Muscle layer of duodenum (tissue), 2 donors: ENCODE measurements at regions not wholly inside any gene's neighbourhood (a gene's known extent, or its start where the extent isn't known, plus 50 kb on each side); places are given as distances from the start of the nearest gene placed in this dataset.

ENCODE experiments used
- H3K27ac ChIP-seq: one replicate; pipeline ENCODE4 v1.7.0; 2013; ENCODE audit warnings: mild to moderate bottlenecking, low read length
- H3K27me3 ChIP-seq: one replicate; pipeline ENCODE4 v1.7.0; 2013; ENCODE audit warnings: low read depth, mild to moderate bottlenecking, control low read depth, low read length
- H3K36me3 ChIP-seq, 2 donors: one replicate each; pipeline ENCODE4 v1.7.0; 2013; ENCODE audit warnings: low read length in 2 of 2, control low read depth in 1 of 2, mild to moderate bottlenecking in 1 of 2; ENCODE audit not compliant: insufficient read depth in 2 of 2, control insufficient read depth in 1 of 2
- H3K4me1 ChIP-seq, 2 donors: one replicate each; pipeline ENCODE4 v1.7.0; 2013; ENCODE audit warnings: low read length in 2 of 2, mild to moderate bottlenecking in 2 of 2, control low read depth in 1 of 2, moderate library complexity in 1 of 2; ENCODE audit not compliant: insufficient read depth in 2 of 2, control insufficient read depth in 1 of 2
- H3K4me3 ChIP-seq, 2 donors: one replicate each; pipeline ENCODE4 v1.7.0; 2013; ENCODE audit warnings: low read length in 2 of 2, low read depth in 1 of 2, mild to moderate bottlenecking in 1 of 2
- H3K9me3 ChIP-seq, 2 donors: one replicate each; pipeline ENCODE4 v1.7.0; 2013; ENCODE audit warnings: low read length in 2 of 2, control low read depth in 1 of 2, mild to moderate bottlenecking in 1 of 2; ENCODE audit not compliant: control insufficient read depth in 1 of 2
- donor health status: healthy.

DNA sequence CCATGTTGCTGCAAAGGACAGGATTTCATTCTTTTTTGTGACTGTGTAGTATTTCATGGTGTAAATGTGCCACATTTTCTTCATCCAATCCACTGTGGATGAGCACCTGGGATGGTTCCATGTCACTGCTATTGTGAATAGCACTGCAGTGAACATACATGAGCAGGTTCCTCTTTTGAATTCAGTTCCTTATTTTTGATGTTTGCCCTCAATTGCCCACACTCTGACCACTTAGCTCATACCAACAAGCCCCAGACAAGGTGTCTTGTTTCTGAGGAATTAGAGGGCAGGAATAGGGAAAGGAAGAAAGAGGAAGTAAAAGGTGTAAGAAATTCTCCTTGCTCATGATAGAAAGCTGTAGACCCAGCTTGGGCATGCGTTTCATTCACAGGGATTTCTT is 244.2 kb upstream of the ZNF507 start:
- H3K27me3 ChIP-seq, result no peaks in the 10 kb centered on the region
- H3K27ac ChIP-seq, result no peak overlapping the region
- H3K4me3 ChIP-seq, result no peak overlapping the region
- no peaks in the 10 kb centered on the region for H3K36me3 ChIP-seq
- no peaks in the 10 kb centered on the region for H3K4me1 ChIP-seq
- no peaks in the 10 kb centered on the region for H3K9me3 ChIP-seq

- Histone ChIP-seq H3K27me3 (no peaks in the 10 kb centered on the region), H3K27ac (no peak overlapping the region), H3K36me3 (no peaks in the 10 kb centered on the region), H3K9me3 (no peaks in the 10 kb centered on the region), H3K4me3 (no peak overlapping the region), H3K4me1 (no peaks in the 10 kb centered on the region)
Measured at GRCh38 chr19:32103541-32103940, 241.9 kb upstream of the ZNF507 start.

GRCh38 chr19:32104153-32104849 is 241.1 kb upstream of the ZNF507 start:
- Histone ChIP-seq H3K36me3 (no peaks in the 10 kb centered on the region), H3K4me1 (no peaks in the 10 kb centered on the region), H3K4me3 (no peak overlapping the region), H3K27ac (no peak overlapping the region), H3K9me3 (no peaks in the 10 kb centered on the region), H3K27me3 (no peaks in the 10 kb centered on the region)

GRCh38 chr19:32104850-32105235 is 240.6 kb upstream of the ZNF507 start:
- H3K27ac ChIP-seq, result no peak overlapping the region
- no peaks in the 10 kb centered on the region for H3K27me3 ChIP-seq
- no peak overlapping the region for H3K4me3 ChIP-seq
- H3K9me3 ChIP-seq, result no peaks in the 10 kb centered on the region
- H3K36me3 ChIP-seq, result no peaks in the 10 kb centered on the region
- no peaks in the 10 kb centered on the region for H3K4me1 ChIP-seq

DNA sequence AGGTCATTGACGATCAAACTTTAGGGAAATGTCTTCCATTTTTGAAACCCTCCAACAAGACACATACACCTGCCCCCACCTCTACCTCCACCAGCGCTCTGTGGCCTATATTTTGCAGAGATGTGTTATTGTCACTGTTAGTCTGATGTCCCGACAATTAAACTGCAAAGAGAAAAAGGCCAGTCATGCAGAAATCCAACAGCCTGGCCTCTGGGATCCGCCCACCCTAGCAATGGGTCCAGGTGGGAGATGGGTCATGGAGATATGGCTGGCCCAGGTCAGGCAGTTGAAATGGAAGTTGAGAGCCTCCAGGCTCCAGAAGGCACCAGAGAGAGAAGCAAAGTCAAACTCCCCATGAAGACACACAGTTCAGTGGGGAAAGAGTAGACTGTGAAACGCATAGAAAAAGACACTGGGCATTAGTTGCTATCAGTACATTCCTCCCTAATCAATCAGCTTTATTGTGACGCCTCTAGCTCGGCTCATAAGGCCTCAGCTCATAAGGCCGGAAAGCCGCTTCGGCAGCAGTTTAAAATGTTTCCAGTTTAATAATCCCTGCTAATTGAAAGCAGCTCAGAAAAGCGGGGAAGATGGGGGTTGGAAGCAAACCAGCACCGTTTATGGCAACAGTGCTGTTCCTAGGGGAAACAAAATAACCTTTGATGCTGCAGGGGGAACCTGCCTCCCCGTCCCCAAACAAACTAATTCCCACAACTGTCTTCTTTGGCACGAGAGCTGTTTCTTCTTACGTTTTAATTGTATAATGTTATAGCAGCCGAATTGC is 239.7 kb upstream of the ZNF507 start:
- Histone ChIP-seq H3K27me3 (no peaks in the 10 kb centered on the region), H3K4me1 (no peaks in the 10 kb centered on the region), H3K9me3 (no peaks in the 10 kb centered on the region), H3K4me3 (no peak overlapping the region), H3K27ac (no peak overlapping the region), H3K36me3 (no peaks in the 10 kb centered on the region)

DNA sequence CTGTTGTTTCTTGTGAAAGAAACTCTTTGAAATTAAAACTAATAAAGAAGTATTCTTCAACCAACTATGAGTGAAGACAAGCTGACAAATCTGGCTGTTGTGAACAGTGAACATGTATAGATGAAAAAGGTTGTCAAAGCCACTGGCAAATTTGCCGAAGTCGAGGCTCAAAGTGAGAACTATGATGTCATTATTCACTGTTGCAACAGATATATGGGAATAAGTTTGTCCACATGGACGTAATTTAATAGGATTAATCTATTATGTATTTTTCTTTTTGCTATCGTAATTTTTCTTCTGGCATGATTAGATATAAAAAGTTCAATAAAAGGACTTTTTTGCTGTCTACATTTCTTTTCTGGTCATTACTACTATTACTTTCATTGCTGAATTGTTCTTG is 223.2 kb upstream of the ZNF507 start:
- Histone ChIP-seq H3K36me3 (no peaks in the 10 kb centered on the region), H3K4me3 (no peak overlapping the region), H3K27ac (no peak overlapping the region), H3K4me1 (no peaks in the 10 kb centered on the region), H3K27me3 (no peaks in the 10 kb centered on the region), H3K9me3 (peaks cover 6 to 7% of the 10 kb centered on the region in 2 donors)

- no peaks in the 10 kb centered on the region for H3K36me3 ChIP-seq
- no peak overlapping the region for H3K4me3 ChIP-seq
- H3K9me3 ChIP-seq, result peaks cover 0 to 6% of the 10 kb centered on the region in 2 donors
- H3K4me1 ChIP-seq, result no peaks in the 10 kb centered on the region
- H3K27ac ChIP-seq, result no peak overlapping the region
- H3K27me3 ChIP-seq, result no peaks in the 10 kb centered on the region
Measured at GRCh38 chr19:32123355-32123940, 222.0 kb upstream of the ZNF507 start.

- Histone ChIP-seq H3K27me3 (no peaks in the 10 kb centered on the region), H3K4me1 (no peaks in the 10 kb centered on the region), H3K36me3 (no peaks in the 10 kb centered on the region), H3K27ac (no peak overlapping the region), H3K9me3 (peaks cover 0 to 6% of the 10 kb centered on the region in 2 donors), H3K4me3 (no peak overlapping the region)
Measured at GRCh38 chr19:32124585-32124984, 220.8 kb upstream of the ZNF507 start.

- Histone ChIP-seq H3K36me3 (no peaks in the 10 kb centered on the region), H3K4me3 (no peak overlapping the region), H3K9me3 (no peaks in the 10 kb centered on the region), H3K27ac (no peak overlapping the region), H3K4me1 (no peaks in the 10 kb centered on the region), H3K27me3 (no peaks in the 10 kb centered on the region)
Measured at GRCh38 chr19:32129141-32129540, 216.3 kb upstream of the ZNF507 start.

GRCh38 chr19:32130332-32130731 is 215.1 kb upstream of the ZNF507 start:
- Histone ChIP-seq H3K9me3 (no peaks in the 10 kb centered on the region), H3K4me3 (no peak overlapping the region), H3K36me3 (no peaks in the 10 kb centered on the region), H3K27ac (no peak overlapping the region), H3K4me1 (no peaks in the 10 kb centered on the region), H3K27me3 (no peaks in the 10 kb centered on the region)

DNA sequence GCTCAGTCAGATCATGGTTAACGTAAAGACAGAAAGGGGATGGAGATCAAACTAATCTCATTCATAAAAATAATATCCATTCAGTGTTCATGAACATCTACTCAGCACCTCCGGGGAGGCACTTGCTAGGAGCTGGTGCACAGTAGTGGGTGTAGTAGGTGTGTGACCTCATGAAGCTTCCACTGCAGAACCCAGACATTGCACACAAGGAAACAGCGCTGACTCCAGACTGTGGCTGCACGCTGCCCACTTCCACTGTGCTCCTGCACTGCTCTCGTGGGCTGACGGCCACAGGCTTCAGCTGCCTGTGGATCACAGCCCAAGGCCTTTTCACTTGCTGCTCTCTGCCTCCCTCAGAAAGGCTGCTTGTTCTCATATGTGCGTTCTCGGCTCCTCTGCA is 214.4 kb upstream of the ZNF507 start:
- H3K9me3 ChIP-seq, result no peaks in the 10 kb centered on the region
- no peaks in the 10 kb centered on the region for H3K27me3 ChIP-seq
- no peak overlapping the region for H3K27ac ChIP-seq
- H3K36me3 ChIP-seq, result no peaks in the 10 kb centered on the region
- no peaks in the 10 kb centered on the region for H3K4me1 ChIP-seq
- no peak overlapping the region for H3K4me3 ChIP-seq
